B cell (primary cell): ENCODE measurements at regions not wholly inside any gene's neighbourhood (a gene's known extent, or its start where the extent isn't known, plus 50 kb on each side); places are given as distances from the start of the nearest gene placed in this dataset.

Source experiments
- ATAC-seq: fragments of 200-7000 bp; cut with Tn5 transposase; one replicate; pipeline ENCODE4 v1.10.0; 2021; ENCODE audit warnings: low read depth, mild to moderate bottlenecking, moderate number of reproducible peaks, moderate library complexity
- CTCF ChIA-PET: fragments of 350-600 bp; sonication (Branson Sonifier 250); formaldehyde crosslinking; loops from one replicate; lab custom pipeline; 2021; ENCODE audit warnings: antibody characterized with exemption, inconsistent platforms; lab: Charles Lee
- POLR2A ChIA-PET: fragments of 350-600 bp; sonication (Branson Sonifier 250); formaldehyde crosslinking; loops from one replicate; lab custom pipeline; 2021; ENCODE audit warnings: antibody characterized with exemption; lab: Charles Lee
- DNase-seq: peaks from one replicate; pipeline ENCODE4 v3.0.0; 2013
- H2AFZ ChIP-seq: 2 replicates; pipeline ENCODE4 v1.6.1; 2012; ENCODE audit warnings: mild to moderate bottlenecking, low read depth, low read length; ENCODE audit not compliant: insufficient read depth, poor library complexity, severe bottlenecking
- H3K27ac ChIP-seq, 2 donors: 1 replicate in 1 of 2; 2 replicates in 1 of 2; pipeline ENCODE4 v1.5.1; 2012 to 2013; ENCODE audit warnings: low read length in 2 of 2, mild to moderate bottlenecking in 2 of 2, moderate library complexity in 1 of 2
- H3K27me3 ChIP-seq, 4 experiments: fragments of 200-600 bp in 1 of 4; sonication (generic) in 1 of 4; replicated peaks in 1 of 4; 1 replicate in 2 of 4; 2 replicates in 2 of 4; pipeline versions ENCODE4 v1.6.1 to v1.7.0; 2013 to 2016; ENCODE audit warnings: low read length in 3 of 4, mild to moderate bottlenecking in 2 of 4, mixed read lengths in 1 of 4, moderate library complexity in 1 of 4; ENCODE audit not compliant: insufficient read depth in 4 of 4, control insufficient read depth in 3 of 4; ENCODE audit errors: control extremely low read depth in 1 of 4
- H3K36me3 ChIP-seq, 2 experiments: replicated peaks in 1 of 2; 1 replicate in 1 of 2; 2 replicates in 1 of 2; pipeline versions ENCODE4 v1.6.1 to v1.7.1; 2013; ENCODE audit warnings: low read length in 1 of 2; ENCODE audit not compliant: insufficient read depth in 2 of 2, control insufficient read depth in 1 of 2; ENCODE audit errors: control extremely low read depth in 1 of 2, extremely low read depth in 1 of 2
- H3K4me1 ChIP-seq, 2 donors: fragments of 200-600 bp in 1 of 2; sonication (generic) in 1 of 2; 1 replicate in 1 of 2; 2 replicates in 1 of 2; pipeline versions ENCODE4 v1.5.1 to v1.6.1; 2013 to 2017; ENCODE audit warnings: low read length in 2 of 2; ENCODE audit not compliant: control insufficient read depth in 2 of 2, insufficient read depth in 2 of 2
- H3K4me2 ChIP-seq: replicated peaks from 2 replicates; pipeline ENCODE3; 2012; ENCODE audit warnings: mild to moderate bottlenecking, low read depth, low read length; ENCODE audit not compliant: poor library complexity, severe bottlenecking
- H3K4me3 ChIP-seq, 5 experiments: fragments of 200-600 bp in 1 of 5; sonication (generic) in 1 of 5; 1 replicate in 3 of 5; 2 replicates in 2 of 5; pipeline versions ENCODE4 v1.5.1 to v1.7.0; 2011 to 2016; ENCODE audit warnings: low read length in 4 of 5, mild to moderate bottlenecking in 4 of 5, low read depth in 2 of 5, control low read depth in 1 of 5, moderate library complexity in 1 of 5; ENCODE audit not compliant: insufficient read depth in 1 of 5; ENCODE audit errors: control extremely low read depth in 1 of 5, extremely low read depth in 1 of 5
- H3K79me2 ChIP-seq: fragments of 200-600 bp; sonication (generic); one replicate; pipeline ENCODE4 v1.6.0; 2016; ENCODE audit warnings: low read length; ENCODE audit not compliant: control insufficient read depth, insufficient read depth
- H3K9ac ChIP-seq: fragments of 200-600 bp; sonication (generic); 2 replicates; pipeline ENCODE4 v1.6.1; 2017; ENCODE audit warnings: mild to moderate bottlenecking, low read length, moderate library complexity
- H3K9me3 ChIP-seq, 3 donors: one replicate each; pipeline versions ENCODE4 v1.6.1 to v1.7.1; 2013; ENCODE audit warnings: low read length in 2 of 3; ENCODE audit not compliant: control insufficient read depth in 2 of 3, insufficient read depth in 1 of 3; ENCODE audit errors: control extremely low read depth in 1 of 3
- H4K20me1 ChIP-seq: 2 replicates; pipeline ENCODE4 v1.6.0; 2012; ENCODE audit warnings: mild to moderate bottlenecking, low read length; ENCODE audit not compliant: insufficient read depth, control insufficient read depth, poor library complexity, severe bottlenecking
- H3K27ac Mint-ChIP-seq: one replicate; pipeline ENCODE4 v1.8.0; 2021; ENCODE audit warnings: mixed read lengths
- H3K27me3 Mint-ChIP-seq: one replicate; pipeline ENCODE4 v1.8.0; 2021; ENCODE audit warnings: mixed read lengths
- H3K4me1 Mint-ChIP-seq: one replicate; pipeline ENCODE4 v1.8.0; 2021; ENCODE audit warnings: mixed read lengths
- H3K4me3 Mint-ChIP-seq: one replicate; pipeline ENCODE4 v1.8.0; 2021; ENCODE audit warnings: mixed read lengths
- H3K9me3 Mint-ChIP-seq: one replicate; pipeline ENCODE4 v1.8.0; 2022; ENCODE audit warnings: mixed read lengths; ENCODE audit not compliant: insufficient read depth
- EZH2 ChIP-seq: IDR thresholded peaks from 2 replicates; pipeline ENCODE4 v1.6.1; 2012; ENCODE audit warnings: borderline replicate concordance, low read depth, mild to moderate bottlenecking, moderate library complexity, low read length; ENCODE audit not compliant: insufficient read depth, poor library complexity, severe bottlenecking
- WGBS: methylation state at CpG from one replicate; pipeline ENCODE4 v1.1.5; 2013; ENCODE audit warnings: missing lambda C conversion rate; ENCODE audit not compliant: insufficient coverage; 5-methylcytosine and 5-hydroxymethylcytosine counted together
- intact Hi-C: fragments of 100-400 bp; cut with micrococcal nuclease; formaldehyde crosslinking; loops from one replicate; pipeline ENCODE4 v1.10.0; 2022
- TF ChIP-seq, protein P1 (sequence below): fragments of 200-600 bp; IDR thresholded peaks from one replicate; pipeline ENCODE4 v1.8.0; 2022; ENCODE audit warnings: antibody characterized with exemption, mild to moderate bottlenecking

DNA sequence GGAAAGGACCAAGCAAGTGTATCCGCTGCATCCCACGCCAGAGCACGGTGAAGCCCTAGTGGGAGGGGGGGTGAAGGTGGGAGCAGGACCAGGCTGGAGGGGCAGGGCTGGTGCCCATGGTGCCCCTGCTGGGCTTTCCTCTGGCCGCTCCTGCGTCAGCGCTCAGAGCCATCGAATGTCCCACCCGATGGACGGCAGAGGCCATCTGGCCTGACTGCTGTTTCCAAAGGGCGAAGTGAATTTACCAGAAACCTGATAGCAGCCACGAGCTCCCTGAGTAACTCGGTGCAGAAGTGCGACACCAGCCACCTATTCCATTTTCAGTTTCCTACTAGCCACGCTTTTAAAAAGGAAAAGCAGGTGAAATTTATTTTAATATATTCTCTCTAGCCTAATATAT is 203.6 kb upstream of the CIBAR2 start:
- POLR2A ChIA-PET: no interaction called here
- CTCF ChIA-PET: interaction anchor here (0.6 kb wide), 1 partner anchor 18 kb away, joined by 3 read pairs; no protein-coding TSS in a partner anchor
- no peak overlapping the region for H3K4me2 ChIP-seq

DNA sequence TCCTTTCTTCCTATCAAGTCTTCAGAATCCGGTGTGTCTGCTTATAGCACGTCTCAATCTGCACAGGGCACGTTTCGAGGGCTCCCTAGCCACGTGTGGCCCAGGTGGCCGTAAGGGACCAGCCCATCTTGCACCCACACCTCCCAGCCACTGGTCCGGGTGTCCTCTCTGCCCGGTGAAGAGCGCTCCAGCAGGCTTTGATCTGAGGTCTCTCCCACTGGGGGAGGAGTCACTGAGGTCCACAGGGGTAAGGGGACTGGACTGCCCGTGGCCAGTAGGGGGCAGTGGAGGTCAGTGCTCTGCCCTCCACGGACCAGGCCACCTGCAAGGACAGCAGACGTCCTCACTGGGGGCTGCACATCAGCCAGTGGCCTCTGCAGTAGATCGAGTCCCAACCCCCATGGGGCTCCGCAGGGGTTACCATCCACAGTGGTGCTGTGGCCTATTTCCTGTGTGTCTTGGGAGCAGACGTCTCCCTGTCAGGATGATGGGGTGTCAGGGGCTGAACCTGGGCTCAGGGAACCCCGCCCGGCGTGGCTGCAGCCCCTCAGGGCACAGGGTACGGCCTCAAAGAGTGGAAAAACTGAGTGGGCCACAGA is 204.1 kb upstream of the CIBAR2 start:
- Histone ChIP-seq H3K4me2 (no peak overlapping the region), H3K9me3 (peaks cover 0 to 3% (median 0%) of the 10 kb centered on the region in 3 donors), H4K20me1 (no peaks in the 10 kb centered on the region), H3K79me2 (no peaks in the 10 kb centered on the region), H3K9ac (no peak overlapping the region), H2AFZ (no peak overlapping the region), H3K4me1 (peaks cover 29 to 33% of the 10 kb centered on the region in 2 donors), H3K27me3 (no peaks in the 10 kb centered on the region), H3K4me3 (no peak overlapping the region), H3K27ac (no peak overlapping the region), H3K36me3 (no peaks in the 10 kb centered on the region)
- no peak overlapping the region for H3K4me3 Mint-ChIP-seq
- no peaks in the 10 kb centered on the region for H3K27me3 Mint-ChIP-seq
- ATAC-seq (peak; percentile 81), DNase-seq (peak; percentile 59)
- 52% methylated on average over 16 of the region's 19 CpGs for WGBS
- peaks cover 24% of the 10 kb centered on the region for H3K4me1 Mint-ChIP-seq
- no peaks in the 10 kb centered on the region for H3K9me3 Mint-ChIP-seq
- POLR2A ChIA-PET: no interaction called here
- H3K27ac Mint-ChIP-seq: no peak overlapping the region
- no peak for TF ChIP-seq EZH2
- TF ChIP-seq, protein P1, sequence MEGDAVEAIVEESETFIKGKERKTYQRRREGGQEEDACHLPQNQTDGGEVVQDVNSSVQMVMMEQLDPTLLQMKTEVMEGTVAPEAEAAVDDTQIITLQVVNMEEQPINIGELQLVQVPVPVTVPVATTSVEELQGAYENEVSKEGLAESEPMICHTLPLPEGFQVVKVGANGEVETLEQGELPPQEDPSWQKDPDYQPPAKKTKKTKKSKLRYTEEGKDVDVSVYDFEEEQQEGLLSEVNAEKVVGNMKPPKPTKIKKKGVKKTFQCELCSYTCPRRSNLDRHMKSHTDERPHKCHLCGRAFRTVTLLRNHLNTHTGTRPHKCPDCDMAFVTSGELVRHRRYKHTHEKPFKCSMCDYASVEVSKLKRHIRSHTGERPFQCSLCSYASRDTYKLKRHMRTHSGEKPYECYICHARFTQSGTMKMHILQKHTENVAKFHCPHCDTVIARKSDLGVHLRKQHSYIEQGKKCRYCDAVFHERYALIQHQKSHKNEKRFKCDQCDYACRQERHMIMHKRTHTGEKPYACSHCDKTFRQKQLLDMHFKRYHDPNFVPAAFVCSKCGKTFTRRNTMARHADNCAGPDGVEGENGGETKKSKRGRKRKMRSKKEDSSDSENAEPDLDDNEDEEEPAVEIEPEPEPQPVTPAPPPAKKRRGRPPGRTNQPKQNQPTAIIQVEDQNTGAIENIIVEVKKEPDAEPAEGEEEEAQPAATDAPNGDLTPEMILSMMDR: peak; percentile 58
- CTCF ChIA-PET: interaction anchor here (0.6 kb wide), 1 partner anchor 19 kb away, joined by 3 read pairs; no protein-coding TSS in a partner anchor
- intact Hi-C loops: no loop called here

More for the DNA sequence above, 203.6 kb upstream of the CIBAR2 start:
- DNase-seq (no peak), ATAC-seq (no peak)
- Histone ChIP-seq H3K27me3 (no peaks in the 10 kb centered on the region), H2AFZ (no peak overlapping the region), H3K4me1 (peaks cover 34 to 38% of the 10 kb centered on the region in 2 donors), H3K4me3 (no peak overlapping the region), H3K36me3 (no peaks in the 10 kb centered on the region), H3K9me3 (peaks cover 0 to 3% (median 0%) of the 10 kb centered on the region in 3 donors), H4K20me1 (no peaks in the 10 kb centered on the region), H3K27ac (no peak overlapping the region), H3K79me2 (no peaks in the 10 kb centered on the region), H3K9ac (no peak overlapping the region)
- Mint-ChIP-seq H3K9me3 (no peaks in the 10 kb centered on the region), H3K27ac (no peak overlapping the region), H3K4me1 (peaks cover 30% of the 10 kb centered on the region), H3K4me3 (no peak overlapping the region), H3K27me3 (no peaks in the 10 kb centered on the region)
- intact Hi-C loops: no loop called here
- 98% methylated on average over 10 of the region's 14 CpGs for WGBS
- TF ChIP-seq, protein P1: no peak
